ENCODE measurements at regions not wholly inside any gene's neighbourhood (a gene's known extent, or its start where the extent isn't known, plus 50 kb on each side); places are given as distances from the start of the nearest gene placed in this dataset.
A peak's percentile ranks its signal among the peaks of the same experiment; 100 is the strongest.

DNA sequence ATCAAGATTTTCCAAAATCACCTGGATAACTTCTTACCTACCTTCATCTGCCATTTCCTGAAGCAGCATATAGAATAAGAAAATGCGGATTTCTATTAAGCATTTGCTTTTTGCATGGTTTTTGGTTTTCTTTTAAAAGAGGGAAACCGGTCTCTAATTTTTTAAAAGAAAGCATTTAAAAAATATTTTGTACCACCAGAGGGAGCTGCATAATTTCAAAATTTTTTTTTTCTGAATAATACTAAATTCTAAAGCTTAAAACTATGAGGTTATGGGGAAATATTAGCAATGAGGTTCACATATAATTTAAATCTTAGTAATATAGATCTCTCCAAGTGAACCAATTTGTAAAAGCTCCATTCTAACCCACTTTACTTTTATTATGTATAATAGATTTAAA is 137.7 kb upstream of the TENT5D start:
- TF ChIP-seq CEBPB (IDR thresholded peaks at IDR 0.05; ENCODE audit: low read depth, low read length): no peak
- no peak for TF ChIP-seq BHLHE40 (IDR thresholded peaks at IDR 0.05; ENCODE audit: low read depth, low read length)
- TF ChIP-seq, protein P1, sequence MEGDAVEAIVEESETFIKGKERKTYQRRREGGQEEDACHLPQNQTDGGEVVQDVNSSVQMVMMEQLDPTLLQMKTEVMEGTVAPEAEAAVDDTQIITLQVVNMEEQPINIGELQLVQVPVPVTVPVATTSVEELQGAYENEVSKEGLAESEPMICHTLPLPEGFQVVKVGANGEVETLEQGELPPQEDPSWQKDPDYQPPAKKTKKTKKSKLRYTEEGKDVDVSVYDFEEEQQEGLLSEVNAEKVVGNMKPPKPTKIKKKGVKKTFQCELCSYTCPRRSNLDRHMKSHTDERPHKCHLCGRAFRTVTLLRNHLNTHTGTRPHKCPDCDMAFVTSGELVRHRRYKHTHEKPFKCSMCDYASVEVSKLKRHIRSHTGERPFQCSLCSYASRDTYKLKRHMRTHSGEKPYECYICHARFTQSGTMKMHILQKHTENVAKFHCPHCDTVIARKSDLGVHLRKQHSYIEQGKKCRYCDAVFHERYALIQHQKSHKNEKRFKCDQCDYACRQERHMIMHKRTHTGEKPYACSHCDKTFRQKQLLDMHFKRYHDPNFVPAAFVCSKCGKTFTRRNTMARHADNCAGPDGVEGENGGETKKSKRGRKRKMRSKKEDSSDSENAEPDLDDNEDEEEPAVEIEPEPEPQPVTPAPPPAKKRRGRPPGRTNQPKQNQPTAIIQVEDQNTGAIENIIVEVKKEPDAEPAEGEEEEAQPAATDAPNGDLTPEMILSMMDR (conservative IDR thresholded peaks at IDR 0.05; ENCODE audit: low read depth, low read length): peak; percentile 32; the same call in 1 of the 2 replicates
- no peak for TF ChIP-seq POLR2A (IDR thresholded peaks at IDR 0.05; ENCODE audit: low read depth, low read length)
- TF ChIP-seq RAD21 (IDR thresholded peaks at IDR 0.05; ENCODE audit: low read length): no peak
- no peak for TF ChIP-seq CHD1 (IDR thresholded peaks at IDR 0.05; ENCODE audit: low read depth, low read length)
- TF ChIP-seq SMC3 (IDR thresholded peaks at IDR 0.05; ENCODE audit: low read depth, low read length): no peak
- no peak for TF ChIP-seq MXI1 (IDR thresholded peaks at IDR 0.05; ENCODE audit: borderline replicate concordance, low read depth, low read length)
- no peak for TF ChIP-seq MAFK (IDR thresholded peaks at IDR 0.05; ENCODE audit: low read depth, low read length)
- no peak for TF ChIP-seq MAZ (IDR thresholded peaks at IDR 0.05; ENCODE audit: borderline replicate concordance, low read depth, low read length)
- TF ChIP-seq, protein P2, sequence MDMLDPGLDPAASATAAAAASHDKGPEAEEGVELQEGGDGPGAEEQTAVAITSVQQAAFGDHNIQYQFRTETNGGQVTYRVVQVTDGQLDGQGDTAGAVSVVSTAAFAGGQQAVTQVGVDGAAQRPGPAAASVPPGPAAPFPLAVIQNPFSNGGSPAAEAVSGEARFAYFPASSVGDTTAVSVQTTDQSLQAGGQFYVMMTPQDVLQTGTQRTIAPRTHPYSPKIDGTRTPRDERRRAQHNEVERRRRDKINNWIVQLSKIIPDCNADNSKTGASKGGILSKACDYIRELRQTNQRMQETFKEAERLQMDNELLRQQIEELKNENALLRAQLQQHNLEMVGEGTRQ (IDR thresholded peaks at IDR 0.05; ENCODE audit: low read depth, low read length): no peak
- TF ChIP-seq RCOR1 (IDR thresholded peaks at IDR 0.05; ENCODE audit: insufficient replicate concordance, low read length): no peak
- TF ChIP-seq FOS (IDR thresholded peaks at IDR 0.05; ENCODE audit: low read depth, low read length): no peak
- no peak for TF ChIP-seq NFE2L2 (IDR thresholded peaks at IDR 0.05; ENCODE audit: low read depth, low read length)
